GM13976 (cell line): ENCODE measurements at regions not wholly inside any gene's neighbourhood (a gene's known extent, or its start where the extent isn't known, plus 50 kb on each side); places are given as distances from the start of the nearest gene placed in this dataset.

Experiments used
- DNase-seq: peaks from one replicate; pipeline ENCODE4 v3.0.0; 2012; ENCODE audit warnings: low spot score
- in situ Hi-C: fragments of 300-500 bp; cut with MboI; formaldehyde crosslinking; loops from one replicate; pipeline ENCODE4 v1.12.0; 2022; ENCODE audit warnings: low sequenced_read_pairs, mixed read lengths, inconsistent platforms; ENCODE audit not compliant: unreplicated experiment
- TF ChIP-seq, protein P1 (sequence below): IDR thresholded peaks from 2 replicates; pipeline ENCODE4 v1.5.1; 2012; ENCODE audit warnings: borderline replicate concordance, mild to moderate bottlenecking; ENCODE audit not compliant: insufficient read depth; ENCODE audit errors: extremely low read depth, missing control alignments, control extremely low read depth

DNA sequence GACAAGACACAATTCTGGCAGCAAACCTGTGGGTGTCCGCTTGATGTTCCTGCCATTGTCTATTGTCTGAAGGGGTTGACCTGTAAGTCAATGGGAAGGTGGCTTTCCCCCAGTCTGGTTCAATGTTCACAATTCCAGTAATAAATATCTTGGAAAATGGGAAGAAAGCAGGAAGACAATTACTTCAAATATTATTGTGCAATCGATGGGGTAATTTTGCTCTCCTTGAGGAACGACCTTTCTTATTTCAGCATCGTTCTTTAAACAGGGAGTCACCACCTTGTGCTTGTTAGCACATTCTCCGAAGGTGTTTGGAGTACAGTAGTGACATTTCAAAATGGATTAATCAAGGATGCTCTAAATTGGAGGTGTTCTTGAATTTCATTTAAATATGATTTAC, 136.9 kb downstream of the BTBD3 start:
- TF ChIP-seq, protein P1, sequence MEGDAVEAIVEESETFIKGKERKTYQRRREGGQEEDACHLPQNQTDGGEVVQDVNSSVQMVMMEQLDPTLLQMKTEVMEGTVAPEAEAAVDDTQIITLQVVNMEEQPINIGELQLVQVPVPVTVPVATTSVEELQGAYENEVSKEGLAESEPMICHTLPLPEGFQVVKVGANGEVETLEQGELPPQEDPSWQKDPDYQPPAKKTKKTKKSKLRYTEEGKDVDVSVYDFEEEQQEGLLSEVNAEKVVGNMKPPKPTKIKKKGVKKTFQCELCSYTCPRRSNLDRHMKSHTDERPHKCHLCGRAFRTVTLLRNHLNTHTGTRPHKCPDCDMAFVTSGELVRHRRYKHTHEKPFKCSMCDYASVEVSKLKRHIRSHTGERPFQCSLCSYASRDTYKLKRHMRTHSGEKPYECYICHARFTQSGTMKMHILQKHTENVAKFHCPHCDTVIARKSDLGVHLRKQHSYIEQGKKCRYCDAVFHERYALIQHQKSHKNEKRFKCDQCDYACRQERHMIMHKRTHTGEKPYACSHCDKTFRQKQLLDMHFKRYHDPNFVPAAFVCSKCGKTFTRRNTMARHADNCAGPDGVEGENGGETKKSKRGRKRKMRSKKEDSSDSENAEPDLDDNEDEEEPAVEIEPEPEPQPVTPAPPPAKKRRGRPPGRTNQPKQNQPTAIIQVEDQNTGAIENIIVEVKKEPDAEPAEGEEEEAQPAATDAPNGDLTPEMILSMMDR: no peak
- DNase-seq: no peak
- in situ Hi-C loops: no loop called here

DNA sequence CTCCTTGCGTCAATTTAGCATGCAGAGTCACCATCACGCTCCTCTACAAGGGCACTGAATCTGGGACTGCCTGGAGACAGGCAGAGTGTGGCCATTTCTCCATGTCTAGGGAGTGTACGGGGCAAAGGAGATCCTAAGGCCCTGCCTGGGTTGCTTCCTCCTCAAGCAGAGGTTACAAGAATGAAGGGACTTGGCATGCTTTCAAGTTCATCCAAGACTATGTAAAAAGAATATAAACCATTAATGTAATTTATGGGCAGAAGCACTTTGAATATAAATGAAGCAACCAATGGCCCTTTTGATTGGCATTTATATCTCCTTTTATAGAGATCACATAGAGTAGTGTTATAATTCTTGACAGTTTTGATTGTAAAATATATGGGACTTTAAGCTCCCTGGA, 137.5 kb downstream of the BTBD3 start:
- DNase-seq: no peak
- in situ Hi-C loops: no loop called here

GRCh38 chr20:12056839-12057238, 139.1 kb downstream of the BTBD3 start:
- TF ChIP-seq, protein P1: no peak
- no peak for DNase-seq
- in situ Hi-C loops: no loop called here

More for the DNA sequence above, 137.5 kb downstream of the BTBD3 start:
- TF ChIP-seq, protein P1: no peak

DNA sequence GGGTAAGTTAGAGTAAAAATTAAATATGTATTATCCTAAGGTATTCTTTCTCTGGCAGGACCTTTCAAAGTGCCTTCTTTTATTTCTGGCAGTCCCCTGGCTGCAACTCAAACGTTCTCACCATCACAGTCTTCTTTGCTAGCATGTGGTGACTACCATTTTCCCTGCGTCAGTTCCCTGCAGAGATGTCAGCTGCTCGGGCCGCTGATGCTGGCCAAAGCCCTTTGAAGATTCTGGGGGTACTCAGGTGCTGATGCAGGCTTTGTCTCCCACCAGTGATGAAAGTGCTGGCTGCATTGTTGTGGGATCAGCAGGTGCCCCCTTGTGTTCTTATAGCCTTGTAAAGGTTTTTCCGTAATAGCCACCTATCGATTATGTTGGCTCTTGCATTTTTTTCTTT, 140.1 kb downstream of the BTBD3 start:
- no peak for DNase-seq
- TF ChIP-seq, protein P1: no peak
- in situ Hi-C loops: no loop called here

GRCh38 chr20:12058216-12058615, 140.5 kb downstream of the BTBD3 start:
- in situ Hi-C loops: no loop called here
- TF ChIP-seq, protein P1: no peak
- no peak for DNase-seq

DNA sequence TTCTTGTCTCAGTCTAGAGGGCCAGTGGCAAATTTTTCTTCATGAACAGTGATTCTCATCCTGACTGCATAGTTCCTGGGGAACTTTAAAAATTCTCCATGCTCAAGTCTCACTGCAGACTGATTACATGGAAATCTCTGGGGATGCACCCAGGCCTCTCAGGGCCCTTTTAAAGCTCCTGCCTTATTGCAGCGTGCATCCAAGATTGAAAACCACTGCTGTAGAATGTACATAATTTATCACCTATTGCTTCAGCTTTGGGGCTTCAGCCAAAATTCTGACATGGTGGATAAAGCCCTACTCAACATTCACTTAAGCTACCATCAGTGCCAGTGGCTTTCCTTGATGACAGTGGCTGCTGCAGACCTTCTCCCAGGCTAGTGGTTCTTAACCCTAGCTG, 143.8 kb downstream of the BTBD3 start:
- TF ChIP-seq, protein P1: no peak
- in situ Hi-C loops: no loop called here

More for the DNA sequence above, 143.8 kb downstream of the BTBD3 start:
- no peak for DNase-seq
